ENCODE measurements at regions not wholly inside any gene's neighbourhood (a gene's known extent, or its start where the extent isn't known, plus 50 kb on each side); places are given as distances from the start of the nearest gene placed in this dataset.
A peak's percentile ranks its signal among the peaks of the same experiment; 100 is the strongest.

DNA sequence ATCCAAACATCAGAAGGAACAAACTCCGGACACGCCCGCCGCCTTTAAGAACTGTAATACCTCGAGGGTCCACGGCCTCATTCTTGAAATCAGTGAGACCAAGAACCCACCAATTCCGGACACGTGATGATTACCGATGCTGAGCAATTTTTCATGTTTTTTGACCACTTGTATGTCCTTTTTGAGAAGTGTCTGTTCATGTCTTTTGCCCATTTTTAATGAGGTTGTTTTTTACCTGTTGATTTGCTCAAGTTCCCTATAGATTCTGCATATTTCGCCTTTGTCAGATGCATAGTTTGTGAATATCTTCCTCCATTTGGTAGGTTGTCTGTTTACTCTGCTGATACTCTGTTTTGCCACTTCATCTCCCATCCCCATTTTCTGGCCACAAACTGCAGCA lies 150.4 kb downstream of the IRS1 start:
- Mint-ChIP-seq H3K9me3 (ENCODE audit: unreplicated experiment) (no peaks in the 10 kb centered on the region), H3K4me3 (ENCODE audit: unreplicated experiment) (no peak overlapping the region), H3K4me1 (ENCODE audit: unreplicated experiment) (peaks cover 40% of the 10 kb centered on the region), H3K36me3 (ENCODE audit: unreplicated experiment) (peaks cover 2% of the 10 kb centered on the region), H3K27me3 (ENCODE audit: unreplicated experiment) (no peaks in the 10 kb centered on the region), H3K27ac (ENCODE audit: unreplicated experiment) (peak overlapping the region; percentile 97)
- no peak for DNase-seq (ENCODE audit: extremely low spot score, unreplicated experiment)
- TF ChIP-seq, protein P1, sequence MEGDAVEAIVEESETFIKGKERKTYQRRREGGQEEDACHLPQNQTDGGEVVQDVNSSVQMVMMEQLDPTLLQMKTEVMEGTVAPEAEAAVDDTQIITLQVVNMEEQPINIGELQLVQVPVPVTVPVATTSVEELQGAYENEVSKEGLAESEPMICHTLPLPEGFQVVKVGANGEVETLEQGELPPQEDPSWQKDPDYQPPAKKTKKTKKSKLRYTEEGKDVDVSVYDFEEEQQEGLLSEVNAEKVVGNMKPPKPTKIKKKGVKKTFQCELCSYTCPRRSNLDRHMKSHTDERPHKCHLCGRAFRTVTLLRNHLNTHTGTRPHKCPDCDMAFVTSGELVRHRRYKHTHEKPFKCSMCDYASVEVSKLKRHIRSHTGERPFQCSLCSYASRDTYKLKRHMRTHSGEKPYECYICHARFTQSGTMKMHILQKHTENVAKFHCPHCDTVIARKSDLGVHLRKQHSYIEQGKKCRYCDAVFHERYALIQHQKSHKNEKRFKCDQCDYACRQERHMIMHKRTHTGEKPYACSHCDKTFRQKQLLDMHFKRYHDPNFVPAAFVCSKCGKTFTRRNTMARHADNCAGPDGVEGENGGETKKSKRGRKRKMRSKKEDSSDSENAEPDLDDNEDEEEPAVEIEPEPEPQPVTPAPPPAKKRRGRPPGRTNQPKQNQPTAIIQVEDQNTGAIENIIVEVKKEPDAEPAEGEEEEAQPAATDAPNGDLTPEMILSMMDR (IDR thresholded peaks at IDR 0.05), result no peak

- no peak for DNase-seq (ENCODE audit: extremely low spot score, unreplicated experiment)
- TF ChIP-seq, protein P1 (IDR thresholded peaks at IDR 0.05), result no peak
- Mint-ChIP-seq H3K4me3 (ENCODE audit: unreplicated experiment) (no peak overlapping the region), H3K36me3 (ENCODE audit: unreplicated experiment) (peaks cover 2% of the 10 kb centered on the region), H3K4me1 (ENCODE audit: unreplicated experiment) (peaks cover 40% of the 10 kb centered on the region), H3K9me3 (ENCODE audit: unreplicated experiment) (no peaks in the 10 kb centered on the region), H3K27ac (ENCODE audit: unreplicated experiment) (no peak overlapping the region), H3K27me3 (ENCODE audit: unreplicated experiment) (no peaks in the 10 kb centered on the region)
Measured at GRCh38 chr2:226647621-226648518, 151.8 kb downstream of the IRS1 start.

DNA sequence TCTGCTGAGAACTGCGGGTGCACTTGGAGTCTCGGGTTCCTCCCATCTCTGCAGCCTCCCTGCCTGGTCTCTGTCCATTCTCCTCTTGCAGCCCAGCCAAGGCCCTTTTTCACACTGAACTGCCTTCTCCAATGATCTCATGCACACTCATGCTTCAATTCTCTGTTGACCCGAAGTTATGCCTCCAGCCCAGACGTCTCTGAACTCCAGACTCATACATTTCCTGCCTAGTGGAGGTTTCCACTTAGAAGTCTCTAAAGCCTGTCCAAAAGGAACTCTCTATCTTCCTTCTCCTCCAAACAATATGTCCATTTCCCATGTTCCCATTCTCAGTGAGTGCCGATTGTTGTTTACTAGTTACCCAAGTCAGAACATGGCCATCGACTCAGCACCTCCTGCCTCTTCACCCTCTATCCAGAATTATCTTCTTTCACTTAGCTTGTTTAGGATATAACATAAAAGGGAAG lies 155.2 kb downstream of the IRS1 start:
- Mint-ChIP-seq H3K4me1 (ENCODE audit: unreplicated experiment) (peaks cover 7% of the 10 kb centered on the region), H3K27me3 (ENCODE audit: unreplicated experiment) (no peaks in the 10 kb centered on the region), H3K36me3 (ENCODE audit: unreplicated experiment) (peaks cover 2% of the 10 kb centered on the region), H3K9me3 (ENCODE audit: unreplicated experiment) (peaks cover 11% of the 10 kb centered on the region), H3K27ac (ENCODE audit: unreplicated experiment) (no peak overlapping the region), H3K4me3 (ENCODE audit: unreplicated experiment) (no peak overlapping the region)
- DNase-seq (ENCODE audit: extremely low spot score, unreplicated experiment), result no peak
- TF ChIP-seq, protein P1 (IDR thresholded peaks at IDR 0.05), result no peak

GRCh38 chr2:226643946-226644282 lies 155.7 kb downstream of the IRS1 start:
- no peak for DNase-seq (ENCODE audit: extremely low spot score, unreplicated experiment)
- H3K4me3 Mint-ChIP-seq (ENCODE audit: unreplicated experiment), result no peak overlapping the region
- H3K27me3 Mint-ChIP-seq (ENCODE audit: unreplicated experiment), result no peaks in the 10 kb centered on the region
- no peaks in the 10 kb centered on the region for H3K36me3 Mint-ChIP-seq (ENCODE audit: unreplicated experiment)
- H3K4me1 Mint-ChIP-seq (ENCODE audit: unreplicated experiment), result peaks cover 4% of the 10 kb centered on the region
- peaks cover 13% of the 10 kb centered on the region for H3K9me3 Mint-ChIP-seq (ENCODE audit: unreplicated experiment)
- H3K27ac Mint-ChIP-seq (ENCODE audit: unreplicated experiment), result no peak overlapping the region
- TF ChIP-seq, protein P1 (IDR thresholded peaks at IDR 0.05), result no peak

- Mint-ChIP-seq H3K4me3 (ENCODE audit: unreplicated experiment) (no peak overlapping the region), H3K4me1 (ENCODE audit: unreplicated experiment) (peaks cover 8% of the 10 kb centered on the region), H3K27me3 (ENCODE audit: unreplicated experiment) (no peaks in the 10 kb centered on the region), H3K27ac (ENCODE audit: unreplicated experiment) (no peak overlapping the region), H3K36me3 (ENCODE audit: unreplicated experiment) (no peaks in the 10 kb centered on the region), H3K9me3 (ENCODE audit: unreplicated experiment) (peaks cover 13% of the 10 kb centered on the region)
- TF ChIP-seq, protein P1 (IDR thresholded peaks at IDR 0.05), result no peak
- no peak for DNase-seq (ENCODE audit: extremely low spot score, unreplicated experiment)
Measured at GRCh38 chr2:226643030-226643945, 156.3 kb downstream of the IRS1 start.

Data from osteocyte (in vitro differentiated cells).